Lung (tissue), 11 donors: ENCODE measurements at regions not wholly inside any gene's neighbourhood (a gene's known extent, or its start where the extent isn't known, plus 50 kb on each side); places are given as distances from the start of the nearest gene placed in this dataset.

Experiments used
- ATAC-seq: fragments of 200-7000 bp; cut with Tn5 transposase; one replicate; pipeline ENCODE4 v1.9.1; 2020; ENCODE audit warnings: moderate number of reproducible peaks; ENCODE audit not compliant: insufficient read depth, low FRiP score
- DNase-seq, 3 donors: peaks; one replicate each; pipeline ENCODE4 v3.0.0-alpha.2; 2013 to 2017
- H3K27ac ChIP-seq, 2 donors: one replicate each; pipeline ENCODE4 v1.5.1; 2013; ENCODE audit warnings: mild to moderate bottlenecking in 2 of 2, moderate library complexity in 2 of 2, control low read depth in 1 of 2, inconsistent platforms in 1 of 2, low read depth in 1 of 2, low read length in 1 of 2
- H3K27me3 ChIP-seq, 3 donors: one replicate each; pipeline ENCODE4 v1.5.1; 2013; ENCODE audit warnings: low read length in 2 of 3; ENCODE audit not compliant: control insufficient read depth in 3 of 3, insufficient read depth in 3 of 3
- H3K36me3 ChIP-seq, 4 donors: one replicate each; pipeline ENCODE4 v1.5.1; 2013; ENCODE audit warnings: low read length in 4 of 4, mild to moderate bottlenecking in 1 of 4, moderate library complexity in 1 of 4; ENCODE audit not compliant: control insufficient read depth in 4 of 4, insufficient read depth in 4 of 4
- H3K4me1 ChIP-seq, 5 donors: one replicate each; pipeline ENCODE4 v1.5.1; 2013; ENCODE audit warnings: low read length in 5 of 5, mild to moderate bottlenecking in 2 of 5, moderate library complexity in 1 of 5; ENCODE audit not compliant: control insufficient read depth in 5 of 5, insufficient read depth in 5 of 5
- H3K4me3 ChIP-seq: one replicate; pipeline ENCODE4 v1.5.1; 2013; ENCODE audit warnings: mild to moderate bottlenecking, control low read depth, moderate library complexity
- H3K9ac ChIP-seq, 2 donors: one replicate each; pipeline ENCODE4 v1.5.1; 2013; ENCODE audit warnings: low read length in 2 of 2, control low read depth in 1 of 2; ENCODE audit not compliant: insufficient read depth in 1 of 2
- H3K9me3 ChIP-seq, 4 donors: one replicate each; pipeline ENCODE4 v1.5.1; 2013; ENCODE audit warnings: low read length in 3 of 4, mild to moderate bottlenecking in 1 of 4, moderate library complexity in 1 of 4; ENCODE audit not compliant: control insufficient read depth in 4 of 4, insufficient read depth in 3 of 4
- WGBS, 2 donors: extraction: QIAGEN DNeasy Blood & Tissue Kit; methylation state at CpG; one replicate each; pipeline ENCODE4 v1.1.7; 2013; 5-methylcytosine and 5-hydroxymethylcytosine counted together
- TF ChIP-seq, protein P1 (sequence below): IDR thresholded peaks from 2 replicates; pipeline ENCODE4 v1.5.1; 2012; ENCODE audit warnings: mild to moderate bottlenecking; ENCODE audit errors: control extremely low read depth, extremely low read depth
- donor health status: control.
- donor health status: control.
- donor health status: Bipolar disorder and iron deficiency.
- donor health status: healthy.
- donor health status: DM: yes; HTN: yes; CAD: no.

DNA sequence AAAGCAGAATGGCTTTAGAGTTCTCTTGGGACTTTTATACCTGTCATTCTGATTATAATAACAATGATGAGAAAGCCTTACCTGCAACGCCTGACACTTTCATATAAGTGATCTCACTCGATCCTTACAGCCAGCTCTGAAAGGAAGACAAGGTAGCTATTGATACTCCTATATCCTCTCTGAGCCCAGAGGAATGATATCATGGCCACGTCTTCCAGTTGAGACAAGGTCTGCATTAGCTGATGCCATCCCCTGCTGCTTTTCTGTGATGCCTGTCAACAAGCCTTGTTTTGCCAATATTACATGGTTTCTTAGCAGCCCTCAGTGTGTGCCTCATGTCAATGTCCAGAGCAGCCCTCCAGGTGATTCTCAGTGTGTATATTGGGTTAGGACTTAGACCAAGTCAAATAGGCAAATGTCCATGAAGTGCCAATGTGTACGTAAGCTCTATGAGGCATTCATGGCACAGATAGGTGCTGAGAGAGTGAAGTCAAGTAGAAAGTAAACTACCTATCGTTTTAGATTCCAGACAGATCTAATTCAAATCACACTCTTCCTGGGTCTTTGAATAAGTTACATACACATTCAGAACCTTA lies 405.9 kb downstream of the ADRA2A start:
- Histone ChIP-seq H3K4me3 (no peak overlapping the region), H3K27me3 (peaks cover 0 to 4% (median 0%) of the 10 kb centered on the region in 3 donors), H3K9ac (no peak overlapping the region), H3K4me1 (no peaks in the 10 kb centered on the region), H3K27ac (no peak overlapping the region), H3K36me3 (no peaks in the 10 kb centered on the region), H3K9me3 (peaks cover 0 to under 1% (median 0%) of the 10 kb centered on the region in 4 donors)
- 78 to 82% methylated on average over 5 of the region's 5 CpGs for WGBS, 2 donors
- ATAC-seq (no peak), DNase-seq (no peak)
- TF ChIP-seq, protein P1, sequence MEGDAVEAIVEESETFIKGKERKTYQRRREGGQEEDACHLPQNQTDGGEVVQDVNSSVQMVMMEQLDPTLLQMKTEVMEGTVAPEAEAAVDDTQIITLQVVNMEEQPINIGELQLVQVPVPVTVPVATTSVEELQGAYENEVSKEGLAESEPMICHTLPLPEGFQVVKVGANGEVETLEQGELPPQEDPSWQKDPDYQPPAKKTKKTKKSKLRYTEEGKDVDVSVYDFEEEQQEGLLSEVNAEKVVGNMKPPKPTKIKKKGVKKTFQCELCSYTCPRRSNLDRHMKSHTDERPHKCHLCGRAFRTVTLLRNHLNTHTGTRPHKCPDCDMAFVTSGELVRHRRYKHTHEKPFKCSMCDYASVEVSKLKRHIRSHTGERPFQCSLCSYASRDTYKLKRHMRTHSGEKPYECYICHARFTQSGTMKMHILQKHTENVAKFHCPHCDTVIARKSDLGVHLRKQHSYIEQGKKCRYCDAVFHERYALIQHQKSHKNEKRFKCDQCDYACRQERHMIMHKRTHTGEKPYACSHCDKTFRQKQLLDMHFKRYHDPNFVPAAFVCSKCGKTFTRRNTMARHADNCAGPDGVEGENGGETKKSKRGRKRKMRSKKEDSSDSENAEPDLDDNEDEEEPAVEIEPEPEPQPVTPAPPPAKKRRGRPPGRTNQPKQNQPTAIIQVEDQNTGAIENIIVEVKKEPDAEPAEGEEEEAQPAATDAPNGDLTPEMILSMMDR = no peak

GRCh38 chr10:111485767-111486166 lies 408.9 kb downstream of the ADRA2A start:
- DNase-seq (no peak), ATAC-seq (no peak)
- no peaks in the 10 kb centered on the region for H3K4me1 ChIP-seq
- H3K9ac ChIP-seq = no peak overlapping the region
- 77 to 79% methylated on average over 3 of the region's 3 CpGs for WGBS, 2 donors
- no peaks in the 10 kb centered on the region for H3K36me3 ChIP-seq
- H3K27ac ChIP-seq = no peak overlapping the region
- no peaks in the 10 kb centered on the region for H3K27me3 ChIP-seq
- TF ChIP-seq, protein P1 = no peak
- H3K9me3 ChIP-seq = peaks cover 0 to 10% (median 7%) of the 10 kb centered on the region in 4 donors
- no peak overlapping the region for H3K4me3 ChIP-seq

DNA sequence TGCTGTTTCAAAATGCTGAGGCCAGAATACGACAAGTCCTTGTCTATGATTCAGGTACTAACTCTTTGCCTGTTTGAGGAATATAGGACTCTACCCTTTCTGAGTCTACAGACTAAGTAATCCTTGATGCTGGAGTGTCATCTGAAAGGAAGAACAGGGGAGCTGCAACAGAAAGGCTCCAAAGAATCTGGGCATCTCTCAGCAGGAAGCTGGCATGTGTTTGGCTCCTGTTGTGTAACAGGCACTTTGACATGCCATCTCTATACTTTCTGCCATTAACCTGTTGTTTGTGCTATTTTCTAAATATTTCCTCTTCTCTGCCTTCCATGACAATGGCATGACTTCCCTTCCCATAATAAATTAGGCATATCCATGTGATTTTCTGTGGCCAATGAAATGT lies 409.5 kb downstream of the ADRA2A start:
- Histone ChIP-seq H3K9me3 (peaks cover 0 to 10% (median 7%) of the 10 kb centered on the region in 4 donors), H3K9ac (no peak overlapping the region), H3K4me1 (no peaks in the 10 kb centered on the region), H3K36me3 (no peaks in the 10 kb centered on the region), H3K27me3 (no peaks in the 10 kb centered on the region), H3K27ac (no peak overlapping the region), H3K4me3 (no peak overlapping the region)
- ATAC-seq = no peak
- TF ChIP-seq, protein P1 = no peak
- DNase-seq = no peak
- WGBS, 2 donors = 80 to 100% methylated on average over 1 of the region's 1 CpG

DNA sequence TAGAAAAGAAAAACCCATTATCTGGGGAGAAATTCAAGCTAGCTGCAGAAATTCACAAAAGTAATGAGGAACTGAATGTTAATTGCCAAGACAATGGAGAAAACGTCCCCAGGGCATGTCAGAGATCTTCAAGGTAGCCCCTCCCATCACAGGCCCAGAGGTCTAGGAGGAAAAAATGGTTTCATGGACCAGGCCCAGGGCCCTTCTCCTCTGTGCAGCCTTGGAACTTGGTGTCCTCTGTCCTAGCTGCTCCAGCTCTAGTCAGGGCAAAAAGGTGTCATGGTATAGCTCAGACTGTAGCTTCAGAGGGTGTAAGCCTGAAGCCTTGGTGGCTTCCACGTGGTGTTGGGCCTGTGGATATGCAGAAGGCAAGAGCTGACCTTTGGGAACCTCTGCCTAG lies 411.8 kb downstream of the ADRA2A start:
- Histone ChIP-seq H3K4me1 (no peaks in the 10 kb centered on the region), H3K4me3 (no peak overlapping the region), H3K27ac (no peak overlapping the region), H3K9ac (no peak overlapping the region), H3K36me3 (no peaks in the 10 kb centered on the region), H3K27me3 (no peaks in the 10 kb centered on the region), H3K9me3 (peaks cover 0 to 15% (median 12%) of the 10 kb centered on the region in 4 donors)
- TF ChIP-seq, protein P1 = no peak
- ATAC-seq = no peak
- WGBS, 2 donors = 15 to 24% methylated on average over 2 of the region's 2 CpGs
- no peak for DNase-seq
